Kidney glomerular epithelial cell (primary cell): ENCODE measurements at regions not wholly inside any gene's neighbourhood (a gene's known extent, or its start where the extent isn't known, plus 50 kb on each side); places are given as distances from the start of the nearest gene placed in this dataset.

ENCODE experiments used
- DNase-seq: peaks from one replicate; lab custom pipeline; 2025; lab: John Stamatoyannopoulos, UW

GRCh38 chr4:60013464-60014184, 1186.5 kb upstream of the ADGRL3 start:
- no peak for DNase-seq

- no peak for DNase-seq
These were observed 1183.2 kb upstream of the ADGRL3 start for GRCh38 chr4:60016971-60017370.

GRCh38 chr4:60019180-60019579, 1180.9 kb upstream of the ADGRL3 start:
- no peak for DNase-seq

GRCh38 chr4:60019946-60020345, 1180.2 kb upstream of the ADGRL3 start:
- DNase-seq: no peak

GRCh38 chr4:60020389-60020788, 1179.7 kb upstream of the ADGRL3 start:
- no peak for DNase-seq

GRCh38 chr4:60033826-60034225, 1166.3 kb upstream of the ADGRL3 start:
- no peak for DNase-seq

GRCh38 chr4:60034361-60034760, 1165.8 kb upstream of the ADGRL3 start:
- no peak for DNase-seq

GRCh38 chr4:60039908-60040307, 1160.2 kb upstream of the ADGRL3 start:
- DNase-seq: no peak

GRCh38 chr4:60042231-60042652, 1157.9 kb upstream of the ADGRL3 start:
- no peak for DNase-seq

GRCh38 chr4:60042941-60043340, 1157.2 kb upstream of the ADGRL3 start:
- no peak for DNase-seq

GRCh38 chr4:60078984-60079383, 1121.1 kb upstream of the ADGRL3 start:
- DNase-seq: no peak

- no peak for DNase-seq
These were observed 1118.3 kb upstream of the ADGRL3 start for GRCh38 chr4:60081839-60082238.

- no peak for DNase-seq
These were observed 1111.2 kb upstream of the ADGRL3 start for GRCh38 chr4:60088807-60089486.

- DNase-seq: no peak
These were observed 1110.4 kb upstream of the ADGRL3 start for GRCh38 chr4:60089546-60090273.

- no peak for DNase-seq
These were observed 1103.5 kb upstream of the ADGRL3 start for GRCh38 chr4:60096676-60097075.

- no peak for DNase-seq
These were observed 1083.5 kb upstream of the ADGRL3 start for GRCh38 chr4:60116592-60116991.

GRCh38 chr4:60117726-60118323, 1082.3 kb upstream of the ADGRL3 start:
- no peak for DNase-seq

GRCh38 chr4:60122820-60123219, 1077.3 kb upstream of the ADGRL3 start:
- no peak for DNase-seq

- DNase-seq: no peak
These were observed 1071.2 kb upstream of the ADGRL3 start for GRCh38 chr4:60128888-60129287.

- DNase-seq: no peak
These were observed 1070.4 kb upstream of the ADGRL3 start for GRCh38 chr4:60129740-60130139.

- no peak for DNase-seq
These were observed 1066.8 kb upstream of the ADGRL3 start for GRCh38 chr4:60133375-60133774.

- no peak for DNase-seq
These were observed 1066.0 kb upstream of the ADGRL3 start for GRCh38 chr4:60134099-60134498.

GRCh38 chr4:60155088-60155487, 1045.0 kb upstream of the ADGRL3 start:
- DNase-seq: no peak
